HCT116 (cell line): ENCODE measurements at regions not wholly inside any gene's neighbourhood (a gene's known extent, or its start where the extent isn't known, plus 50 kb on each side); places are given as distances from the start of the nearest gene placed in this dataset.

Experiments used
- ATAC-seq: fragments of 200-7000 bp; cut with Tn5 transposase; 2 replicates; pipeline ENCODE4 v1.9.1; 2020; ENCODE audit warnings: mild to moderate bottlenecking, moderate library complexity
- BruUV-seq: library from RNA; stranded (reverse); fragments of 400-500 nt; replicated peaks from 2 replicates; lab custom pipeline; 2021; lab: Mats Ljungman, UMichigan
- CTCF ChIA-PET: fragments of 300-600 bp; sonication (Branson Sonifier 250); formaldehyde crosslinking; loops from one replicate; lab custom pipeline; 2021; ENCODE audit warnings: antibody characterized with exemption; lab: Charles Lee
- POLR2A ChIA-PET: fragments of 300-600, 350-600 bp; sonication (Branson Sonifier 250); formaldehyde crosslinking; loops from one replicate; lab custom pipeline; 2021; ENCODE audit warnings: antibody characterized with exemption; lab: Charles Lee
- RAD21 ChIA-PET, 2 experiments: fragments of 300-600 bp; sonication (Branson Sonifier 250); formaldehyde crosslinking; loops; one replicate each; lab custom pipeline; 2023; ENCODE audit warnings: low total read pairs in 2 of 2; ENCODE audit not compliant: uncharacterized antibody in 2 of 2, unreplicated experiment in 2 of 2, low non-redundant PET in 1 of 2; lab: Charles Lee
- DNase-seq: peaks from one replicate; pipeline ENCODE4 v3.0.0-alpha.2; 2010; ENCODE audit warnings: low read depth, low spot score
- H2AFZ ChIP-seq: fragments of 200-600 bp; shearing (Covaris generic), sonication (generic); 2 replicates; pipeline ENCODE4 v1.6.1; 2017; ENCODE audit warnings: low read depth, mixed run types, mixed read lengths, antibody characterized with exemption, low read length; ENCODE audit not compliant: poor library complexity, severe bottlenecking
- H3K27ac ChIP-seq: 2 replicates; pipeline ENCODE4 v1.5.1; 2012; ENCODE audit warnings: low read depth, low read length
- H3K27me3 ChIP-seq: fragments of 200-600 bp; sonication (generic); 2 replicates; pipeline ENCODE4 v1.6.1; 2016; ENCODE audit warnings: mixed run types, low read length, mixed read lengths; ENCODE audit not compliant: insufficient read depth
- H3K36me3 ChIP-seq, 2 experiments: fragments of 200-500 bp in 1 of 2; fragments of 200-600 bp in 1 of 2; sonication (Bioruptor generic) in 1 of 2; sonication (generic) in 1 of 2; 2 replicates each; pipeline versions ENCODE4 v1.5.1 to v1.6.1; 2014 to 2016; ENCODE audit warnings: low read length in 2 of 2, inconsistent platforms in 1 of 2, mixed read lengths in 1 of 2, mixed run types in 1 of 2; ENCODE audit not compliant: insufficient read depth in 2 of 2, control insufficient read depth in 1 of 2
- H3K4me1 ChIP-seq, 2 experiments: fragments of 200-600 bp in 1 of 2; sonication (generic) in 1 of 2; 2 replicates each; pipeline versions ENCODE4 v1.5.1 to v1.6.1; 2012 to 2017; ENCODE audit warnings: low read length in 2 of 2, inconsistent platforms in 1 of 2, mild to moderate bottlenecking in 1 of 2, mixed read lengths in 1 of 2, mixed run types in 1 of 2, moderate library complexity in 1 of 2; ENCODE audit not compliant: insufficient read depth in 2 of 2, control insufficient read depth in 1 of 2
- H3K4me2 ChIP-seq: fragments of 200-600 bp; sonication (generic); 2 replicates; pipeline ENCODE4 v1.6.1; 2017; ENCODE audit warnings: mixed run types, low read length, mixed read lengths
- H3K4me3 ChIP-seq, 2 experiments: fragments of 200-600 bp in 1 of 2; sonication (generic) in 1 of 2; replicated peaks in 1 of 2; 2 replicates each; pipeline ENCODE4 v1.5.1; 2011 to 2016; ENCODE audit warnings: low read length in 2 of 2, control low read depth in 1 of 2, low read depth in 1 of 2, mild to moderate bottlenecking in 1 of 2, mixed read lengths in 1 of 2, mixed run types in 1 of 2
- H3K79me2 ChIP-seq: fragments of 200-600 bp; sonication (generic); 2 replicates; pipeline ENCODE4 v1.6.1; 2017; ENCODE audit warnings: mild to moderate bottlenecking, mixed run types, low read length, moderate library complexity, mixed read lengths; ENCODE audit not compliant: insufficient read depth
- H3K9ac ChIP-seq: fragments of 200-600 bp; sonication (generic); 2 replicates; pipeline ENCODE4 v1.6.1; 2016; ENCODE audit warnings: low read length, mixed read lengths
- H3K9me2 ChIP-seq: fragments of 200-600 bp; sonication (generic), shearing (Covaris generic); 2 replicates; pipeline ENCODE4 v1.6.1; 2017; ENCODE audit warnings: mixed run types, mild to moderate bottlenecking, moderate library complexity; ENCODE audit not compliant: insufficient read depth
- H3K9me3 ChIP-seq, 2 experiments: fragments of 200-500 bp in 1 of 2; fragments of 200-600 bp in 1 of 2; sonication (Bioruptor generic) in 1 of 2; sonication (generic) in 1 of 2; 2 replicates each; pipeline ENCODE4 v1.6.1; 2014 to 2017; ENCODE audit warnings: low read length in 2 of 2, mixed read lengths in 2 of 2, inconsistent platforms in 1 of 2, low read depth in 1 of 2, mild to moderate bottlenecking in 1 of 2, mixed run types in 1 of 2, moderate library complexity in 1 of 2; ENCODE audit not compliant: control insufficient read depth in 1 of 2, insufficient read depth in 1 of 2
- H4K20me1 ChIP-seq: fragments of 200-600 bp; sonication (generic), shearing (Covaris generic); 2 replicates; pipeline ENCODE4 v1.6.1; 2017; ENCODE audit warnings: mixed run types, mild to moderate bottlenecking, moderate library complexity; ENCODE audit not compliant: insufficient read depth
- CTCF ChIP-seq, 3 experiments: fragments of 200-600 bp in 1 of 3; sonication (generic) in 1 of 3; IDR thresholded peaks in 2 of 3; conservative IDR thresholded peaks in 1 of 3; 2 replicates each; pipeline ENCODE4 v1.5.1; 2012 to 2017; ENCODE audit warnings: low read depth in 2 of 3, low read length in 2 of 3, antibody characterized with exemption in 1 of 3, borderline replicate concordance in 1 of 3, control low read depth in 1 of 3, mild to moderate bottlenecking in 1 of 3, mixed read lengths in 1 of 3, mixed run types in 1 of 3, moderate library complexity in 1 of 3; ENCODE audit not compliant: insufficient read depth in 1 of 3
- ELF1 ChIP-seq: IDR thresholded peaks from 2 replicates; pipeline ENCODE4 v1.6.1; 2012; ENCODE audit warnings: low read depth, borderline replicate concordance
- EZH2phosphoT487 ChIP-seq: fragments of 200-600 bp; IDR thresholded peaks from 2 replicates; pipeline ENCODE4 v1.6.1; 2018; ENCODE audit warnings: antibody characterized with exemption, borderline replicate concordance
- FOSL1 ChIP-seq: IDR thresholded peaks from 2 replicates; pipeline ENCODE4 v1.6.1; 2012; ENCODE audit warnings: low read depth
- MAX ChIP-seq: IDR thresholded peaks from 2 replicates; pipeline ENCODE4 v1.6.1; 2012
- POLR2A ChIP-seq: IDR thresholded peaks from 2 replicates; pipeline ENCODE4 v1.7.0; 2011; ENCODE audit warnings: borderline replicate concordance; ENCODE audit not compliant: insufficient read depth, insufficient read length; ENCODE audit errors: extremely low read depth
- TCF7L2 ChIP-seq: IDR thresholded peaks from 2 replicates; pipeline ENCODE4 v1.7.0; 2011; ENCODE audit warnings: borderline replicate concordance, inconsistent platforms; ENCODE audit not compliant: insufficient read depth, insufficient read length; ENCODE audit errors: extremely low read depth
- intact Hi-C: fragments of 100-400 bp; cut with micrococcal nuclease; formaldehyde crosslinking; loops from 2 replicates; pipeline ENCODE4 v1.10.0; 2022

- TF ChIP-seq POLR2A (no peak), EZH2phosphoT487 (no peak), TCF7L2 (no peak), MAX (no peak), ELF1 (no peak), CTCF (IDR thresholded peaks at IDR 0.05 in 2 of 3, conservative IDR thresholded peaks at IDR 0.05 in 1 of 3; ENCODE audit: borderline replicate concordance in 1 of 3, insufficient read depth in 1 of 3, low read depth in 2 of 3, low read length in 2 of 3) (no peak)
- no peaks in the 10 kb centered on the region for H4K20me1 ChIP-seq
- no peaks in the 10 kb centered on the region for H3K9me2 ChIP-seq
- POLR2A ChIA-PET, result no interaction called here
- CTCF ChIA-PET, result no interaction called here
- H3K79me2 ChIP-seq, result no peaks in the 10 kb centered on the region
- RAD21 ChIA-PET, result no interaction called here
- BruUV-seq, result no TSS peak
- H3K9me3 ChIP-seq, result no peaks in the 10 kb centered on the region
- H2AFZ ChIP-seq, result no peak overlapping the region
- H3K27me3 ChIP-seq, result no peaks in the 10 kb centered on the region; the same call in 1 of the 2 replicates
- no peak overlapping the region for H3K4me3 ChIP-seq
- DNase-seq (no peak), ATAC-seq (no peak)
- intact Hi-C loops, result no loop called here
- H3K4me2 ChIP-seq, result no peak overlapping the region
- no peaks in the 10 kb centered on the region for H3K36me3 ChIP-seq
- no peaks in the 10 kb centered on the region for H3K4me1 ChIP-seq
- no peak overlapping the region for H3K9ac ChIP-seq
- H3K27ac ChIP-seq, result no peak overlapping the region
Measured at GRCh38 chr1:229108598-229109201, 162.2 kb upstream of the RAB4A start.

- POLR2A ChIA-PET, result no interaction called here
- Histone ChIP-seq H3K4me1 (no peaks in the 10 kb centered on the region), H3K27me3 (no peaks in the 10 kb centered on the region; the same call in 1 of the 2 replicates), H3K79me2 (no peaks in the 10 kb centered on the region), H3K9ac (no peak overlapping the region), H3K27ac (no peak overlapping the region), H3K9me3 (no peaks in the 10 kb centered on the region), H3K36me3 (no peaks in the 10 kb centered on the region), H2AFZ (no peak overlapping the region), H3K4me2 (no peak overlapping the region), H3K4me3 (no peak overlapping the region), H4K20me1 (no peaks in the 10 kb centered on the region), H3K9me2 (no peaks in the 10 kb centered on the region)
- no peak for ATAC-seq
- TF ChIP-seq FOSL1 (no peak), TCF7L2 (no peak), EZH2phosphoT487 (no peak)
- BruUV-seq, result no TSS peak
- intact Hi-C loops, result no loop called here
- CTCF ChIA-PET, result no interaction called here
- RAD21 ChIA-PET, result no interaction called here
- no peak for DNase-seq
Measured at GRCh38 chr1:229109320-229109761, 161.6 kb upstream of the RAB4A start.
